ENCODE measurements at regions not wholly inside any gene's neighbourhood (a gene's known extent, or its start where the extent isn't known, plus 50 kb on each side); places are given as distances from the start of the nearest gene placed in this dataset.

DNA sequence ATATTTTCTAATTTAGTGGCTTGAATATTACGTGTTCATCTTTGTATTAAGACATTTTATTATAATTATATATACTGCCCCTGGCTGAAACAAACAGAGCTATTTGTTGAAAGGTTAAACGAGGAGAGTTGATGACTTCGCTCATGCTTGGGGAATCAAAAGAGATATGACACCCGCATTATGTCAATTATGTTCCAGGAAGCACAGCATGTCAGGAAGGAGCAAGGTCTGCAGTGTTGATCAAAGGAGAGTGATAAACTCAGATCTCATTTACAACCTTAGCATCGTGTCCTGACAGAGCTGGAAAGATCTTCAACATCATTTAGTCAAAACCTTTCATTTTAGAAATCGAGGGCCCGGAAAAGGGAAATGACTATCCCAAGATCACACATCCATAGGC lies 510.1 kb downstream of the TDRD15 start:
- no peak overlapping the region for H3K4me3 ChIP-seq (replicated peaks; ENCODE audit: low read depth, low read length)
- no peak for DNase-seq (ENCODE audit: extremely low read depth, low read depth)
- TF ChIP-seq, protein P1, sequence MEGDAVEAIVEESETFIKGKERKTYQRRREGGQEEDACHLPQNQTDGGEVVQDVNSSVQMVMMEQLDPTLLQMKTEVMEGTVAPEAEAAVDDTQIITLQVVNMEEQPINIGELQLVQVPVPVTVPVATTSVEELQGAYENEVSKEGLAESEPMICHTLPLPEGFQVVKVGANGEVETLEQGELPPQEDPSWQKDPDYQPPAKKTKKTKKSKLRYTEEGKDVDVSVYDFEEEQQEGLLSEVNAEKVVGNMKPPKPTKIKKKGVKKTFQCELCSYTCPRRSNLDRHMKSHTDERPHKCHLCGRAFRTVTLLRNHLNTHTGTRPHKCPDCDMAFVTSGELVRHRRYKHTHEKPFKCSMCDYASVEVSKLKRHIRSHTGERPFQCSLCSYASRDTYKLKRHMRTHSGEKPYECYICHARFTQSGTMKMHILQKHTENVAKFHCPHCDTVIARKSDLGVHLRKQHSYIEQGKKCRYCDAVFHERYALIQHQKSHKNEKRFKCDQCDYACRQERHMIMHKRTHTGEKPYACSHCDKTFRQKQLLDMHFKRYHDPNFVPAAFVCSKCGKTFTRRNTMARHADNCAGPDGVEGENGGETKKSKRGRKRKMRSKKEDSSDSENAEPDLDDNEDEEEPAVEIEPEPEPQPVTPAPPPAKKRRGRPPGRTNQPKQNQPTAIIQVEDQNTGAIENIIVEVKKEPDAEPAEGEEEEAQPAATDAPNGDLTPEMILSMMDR (IDR thresholded peaks at IDR 0.05; ENCODE audit: low read depth, low read length, missing control alignments), result no peak

DNA sequence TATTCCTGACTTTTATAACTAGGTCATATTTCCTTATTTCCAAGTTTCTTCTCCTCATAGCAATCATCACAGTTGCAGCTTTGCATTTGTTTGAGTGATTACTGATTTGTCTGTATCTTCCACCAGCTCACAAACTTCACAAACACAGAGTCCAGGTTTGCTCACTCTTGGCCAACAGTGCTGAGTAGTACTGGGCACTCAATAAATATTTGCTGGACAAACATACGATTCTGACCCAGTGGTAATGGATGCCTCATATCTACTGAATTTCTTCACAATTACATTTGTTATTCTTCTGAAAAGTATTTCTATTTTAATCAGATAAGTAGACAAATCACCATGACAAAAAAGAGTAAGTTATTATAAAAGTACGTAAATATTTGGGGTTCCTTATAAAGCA lies 516.3 kb downstream of the TDRD15 start:
- TF ChIP-seq, protein P1 (IDR thresholded peaks at IDR 0.05; ENCODE audit: low read depth, low read length, missing control alignments), result no peak
- no peak for DNase-seq (ENCODE audit: extremely low read depth, low read depth)
- no peak overlapping the region for H3K4me3 ChIP-seq (replicated peaks; ENCODE audit: low read depth, low read length)

DNA sequence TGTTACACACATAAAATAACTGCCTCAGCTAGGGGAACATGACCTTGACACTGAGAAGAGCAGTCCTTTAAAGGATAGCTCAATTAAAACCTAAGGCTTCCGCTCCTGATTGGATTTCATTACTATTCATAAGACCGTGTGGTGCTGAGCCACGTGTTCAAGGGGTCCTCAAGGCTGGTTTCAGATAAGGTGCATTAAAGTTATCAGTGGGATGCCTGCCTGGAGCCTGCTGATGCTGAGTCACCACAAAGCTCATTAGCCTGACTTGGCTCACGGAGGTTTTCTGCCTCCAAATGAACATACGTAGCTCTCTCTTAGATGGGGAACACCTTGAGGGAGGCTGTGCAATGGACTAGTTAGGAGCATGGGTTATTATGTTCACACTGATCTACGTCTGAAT lies 518.9 kb downstream of the TDRD15 start:
- DNase-seq (ENCODE audit: extremely low read depth, low read depth), result no peak
- TF ChIP-seq, protein P1 (IDR thresholded peaks at IDR 0.05; ENCODE audit: low read depth, low read length, missing control alignments), result no peak
- H3K4me3 ChIP-seq (replicated peaks; ENCODE audit: low read depth, low read length), result no peak overlapping the region

DNA sequence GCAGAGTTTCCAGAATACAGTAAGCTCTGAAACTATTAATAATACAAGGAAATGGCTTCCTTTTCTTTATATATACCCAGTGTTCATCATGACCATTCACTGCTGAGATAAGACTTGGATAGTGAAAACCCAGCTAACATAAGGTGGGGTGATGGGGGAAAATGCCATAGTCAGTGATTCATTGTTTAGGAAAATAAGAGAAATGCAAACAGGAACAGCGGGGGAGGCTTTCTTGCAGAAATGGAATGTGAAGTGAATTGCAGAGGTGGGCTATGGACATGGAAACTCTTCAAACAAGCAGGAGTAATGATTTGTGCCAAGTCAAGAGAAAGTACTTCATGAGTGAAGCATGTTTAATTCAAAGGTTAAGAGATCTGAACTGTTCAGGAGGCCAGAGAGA lies 519.4 kb downstream of the TDRD15 start:
- no peak for DNase-seq (ENCODE audit: extremely low read depth, low read depth)
- TF ChIP-seq, protein P1 (IDR thresholded peaks at IDR 0.05; ENCODE audit: low read depth, low read length, missing control alignments), result no peak
- no peak overlapping the region for H3K4me3 ChIP-seq (replicated peaks; ENCODE audit: low read depth, low read length)

DNA sequence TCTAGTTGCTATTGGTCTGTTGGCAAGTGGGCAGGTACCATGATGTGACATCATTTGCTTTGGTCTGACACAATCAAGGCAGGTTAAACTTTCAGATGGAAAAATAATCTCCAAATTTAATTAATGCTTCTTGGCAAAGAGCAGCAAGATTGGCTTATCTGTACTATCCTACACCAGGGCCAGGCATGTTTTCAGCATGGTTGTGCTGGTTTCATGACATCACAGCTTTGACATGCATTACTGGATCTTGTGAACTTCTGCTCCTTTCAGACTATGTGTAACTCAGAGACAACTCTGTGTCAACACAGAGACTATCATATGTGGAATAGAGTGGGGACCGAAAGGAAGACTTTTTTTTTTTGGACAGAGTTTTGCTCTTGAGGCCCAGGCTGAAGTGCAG lies 520.5 kb downstream of the TDRD15 start:
- no peak overlapping the region for H3K4me3 ChIP-seq (replicated peaks; ENCODE audit: low read depth, low read length)
- TF ChIP-seq, protein P1 (IDR thresholded peaks at IDR 0.05; ENCODE audit: low read depth, low read length, missing control alignments), result no peak
- no peak for DNase-seq (ENCODE audit: extremely low read depth, low read depth)

DNA sequence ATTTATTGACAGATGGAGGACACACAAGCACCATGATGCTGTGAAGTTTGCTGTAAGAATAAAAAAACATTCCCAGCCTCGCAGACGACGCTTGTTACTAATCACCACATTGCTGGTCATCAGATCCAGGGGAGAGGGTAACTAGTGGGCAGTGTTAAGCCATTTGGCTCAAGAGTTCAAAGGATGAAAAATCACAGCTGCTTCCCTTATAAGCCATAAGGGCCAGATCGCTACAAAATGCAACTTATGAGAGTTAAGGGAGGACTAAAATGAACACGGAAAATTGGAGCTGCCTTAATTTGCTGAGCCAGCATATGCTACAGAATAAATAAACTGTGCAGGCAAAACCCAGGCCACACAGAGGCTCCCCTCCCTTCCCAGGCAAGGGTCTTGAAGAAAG lies 522.6 kb downstream of the TDRD15 start:
- DNase-seq (ENCODE audit: extremely low read depth, low read depth), result no peak
- H3K4me3 ChIP-seq (replicated peaks; ENCODE audit: low read depth, low read length), result no peak overlapping the region
- TF ChIP-seq, protein P1 (IDR thresholded peaks at IDR 0.05; ENCODE audit: low read depth, low read length, missing control alignments), result no peak

DNA sequence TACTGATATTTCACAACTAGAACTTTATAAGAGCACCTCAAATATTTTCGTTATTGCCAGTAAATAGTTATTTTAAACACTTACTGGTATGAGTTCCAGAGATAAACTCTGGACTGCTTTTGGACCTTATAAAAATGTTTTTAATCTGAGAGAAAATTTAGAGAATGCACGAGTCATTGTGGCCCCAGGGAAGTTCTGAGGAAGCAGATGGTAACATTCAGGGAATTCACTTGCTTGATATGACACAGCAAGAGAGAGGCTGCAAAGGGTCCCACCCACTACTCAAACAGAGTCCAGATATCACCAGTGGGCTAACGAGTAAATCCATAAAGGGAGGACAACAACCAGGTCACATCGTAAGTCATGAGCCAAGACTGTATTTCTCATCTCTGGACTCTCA lies 526.8 kb downstream of the TDRD15 start:
- no peak overlapping the region for H3K4me3 ChIP-seq (replicated peaks; ENCODE audit: low read depth, low read length)
- no peak for DNase-seq (ENCODE audit: extremely low read depth, low read depth)
- TF ChIP-seq, protein P1 (IDR thresholded peaks at IDR 0.05; ENCODE audit: low read depth, low read length, missing control alignments), result no peak

Measured in HFF-Myc (cell line).